GM21786 (cell line): ENCODE measurements at regions not wholly inside any gene's neighbourhood (a gene's known extent, or its start where the extent isn't known, plus 50 kb on each side); places are given as distances from the start of the nearest gene placed in this dataset.

ENCODE experiments used
- ATAC-seq: cut with Tn5 transposase; IDR thresholded peaks from one replicate; pipeline ENCODE4 v1.9.1; 2021; ENCODE audit not compliant: unreplicated experiment

DNA sequence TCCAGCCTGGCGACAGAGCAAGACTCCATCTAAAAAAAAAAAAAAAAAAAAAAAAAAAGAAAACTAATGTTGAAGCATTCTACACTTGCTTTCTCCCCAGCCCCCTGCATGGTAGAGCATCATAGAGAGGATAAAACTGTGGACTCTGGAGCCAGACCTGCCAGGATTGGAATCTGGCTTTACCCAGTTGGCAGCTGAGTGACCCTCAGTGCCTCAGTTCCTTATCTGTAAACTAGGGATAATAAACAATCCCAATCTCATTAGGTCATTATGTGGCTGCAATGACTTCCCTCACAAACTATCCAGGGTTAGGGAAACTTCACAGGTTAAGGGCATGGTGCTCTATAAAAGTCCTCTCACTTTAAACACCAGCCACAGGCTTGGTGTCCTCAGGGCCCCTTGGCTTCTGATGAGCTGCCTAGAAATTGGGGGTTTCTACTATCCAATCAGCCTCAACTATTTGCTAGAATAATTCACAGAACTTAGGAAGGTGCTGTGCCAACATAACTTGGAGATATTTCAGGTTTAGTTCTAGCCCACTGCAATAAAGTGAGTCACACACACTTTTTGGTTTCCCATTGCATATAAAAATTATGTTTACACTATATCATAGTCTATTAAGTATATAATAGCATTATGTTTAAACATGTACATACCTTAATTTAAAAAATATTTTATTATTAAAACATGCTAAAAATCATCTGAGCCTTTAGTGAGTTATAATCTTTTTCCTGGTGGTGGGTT is 180.5 kb upstream of the B3GALT2 start:
- no peak for ATAC-seq

DNA sequence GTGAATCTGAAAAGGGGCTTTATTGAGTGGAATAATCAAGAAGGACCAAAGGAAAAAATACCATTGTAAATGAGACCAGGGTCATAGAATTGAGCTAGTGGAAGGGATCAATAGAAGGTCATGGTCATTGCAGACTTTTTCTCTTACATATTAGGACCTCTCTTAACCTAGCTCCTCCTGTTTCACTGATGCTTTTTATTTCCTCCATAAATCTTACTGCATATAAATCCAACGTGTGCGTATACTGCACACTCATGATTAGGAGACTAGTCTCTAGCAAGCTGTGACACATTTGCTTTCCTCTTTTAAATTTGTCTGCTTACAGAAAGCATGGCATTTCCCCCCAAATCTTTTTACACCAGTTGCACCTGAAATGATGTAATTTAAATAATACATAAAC is 179.6 kb upstream of the B3GALT2 start:
- ATAC-seq, result no peak

DNA sequence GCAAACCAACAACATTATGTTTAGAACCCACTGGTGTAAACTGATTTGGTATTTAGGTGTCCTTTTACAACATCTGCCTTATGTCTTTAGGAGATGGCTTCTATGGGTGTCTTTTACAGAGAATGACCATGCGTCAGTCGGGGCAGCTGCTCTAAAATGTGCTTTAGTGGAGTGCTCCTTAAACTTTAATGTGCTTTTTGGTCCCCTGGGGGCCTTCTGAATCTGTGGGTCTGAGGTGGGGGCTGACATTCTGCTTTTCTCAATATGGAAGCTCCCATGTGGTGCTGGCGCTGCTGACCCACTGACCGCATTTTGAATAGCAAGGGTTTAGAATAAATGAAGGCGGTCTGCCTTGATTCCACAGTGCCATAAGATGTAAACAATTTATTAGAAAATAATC is 173.2 kb upstream of the B3GALT2 start:
- no peak for ATAC-seq

DNA sequence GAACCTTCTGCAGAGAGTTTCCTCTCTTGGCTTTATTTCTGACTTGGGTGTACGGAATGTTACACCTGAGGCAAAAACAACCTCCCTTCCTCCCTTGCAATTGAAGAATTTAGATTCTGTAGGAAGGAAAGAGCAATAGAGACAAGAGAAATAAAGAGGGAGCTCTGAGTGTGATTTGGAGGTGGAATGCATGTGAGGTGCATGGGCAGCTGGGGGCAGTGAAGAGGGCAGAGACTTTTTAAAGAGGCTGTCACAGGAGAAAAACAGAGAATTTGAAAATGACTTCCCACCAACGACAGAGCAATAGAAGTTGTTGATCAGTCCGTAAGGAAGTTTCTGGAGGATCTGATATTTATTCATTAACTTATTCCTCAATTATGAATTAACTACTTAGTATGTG is 172.0 kb upstream of the B3GALT2 start:
- no peak for ATAC-seq

DNA sequence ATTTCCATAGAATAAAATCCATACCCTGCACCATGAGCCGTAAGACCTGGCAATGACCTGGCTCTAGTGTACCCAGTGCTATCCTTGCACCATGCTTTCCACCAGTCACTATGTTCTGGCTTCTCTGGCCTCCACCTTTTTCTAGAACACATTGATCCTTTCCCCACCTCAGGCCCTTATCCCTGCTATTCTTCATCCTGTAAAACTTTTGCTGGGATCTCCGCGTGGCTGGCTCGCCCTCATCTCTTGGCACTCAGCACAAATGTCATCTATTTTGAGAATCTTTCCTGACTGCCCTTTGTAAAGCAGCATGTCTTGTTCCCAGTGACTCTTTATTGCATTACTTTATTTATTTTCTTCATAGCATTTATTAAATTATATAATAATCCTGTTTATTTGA is 169.8 kb upstream of the B3GALT2 start:
- no peak for ATAC-seq

DNA sequence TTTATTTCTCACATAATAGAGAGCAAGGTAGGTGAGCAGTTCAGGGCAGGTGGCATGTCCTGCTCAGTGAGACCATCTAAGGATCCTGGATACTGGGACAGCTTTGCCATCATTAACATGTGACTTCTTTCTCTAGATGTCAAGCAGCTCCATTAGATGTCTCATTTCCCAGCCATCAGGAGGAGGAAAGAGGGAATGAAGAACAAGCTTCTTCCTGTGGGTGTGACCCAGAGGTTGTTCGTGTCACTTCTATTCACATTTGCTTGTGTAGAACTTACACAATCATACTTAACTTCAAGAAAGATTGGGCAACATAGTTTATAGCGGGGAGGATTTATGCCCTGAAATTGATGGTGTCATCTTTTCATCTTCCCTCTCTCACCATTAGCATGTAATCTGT is 169.2 kb upstream of the B3GALT2 start:
- ATAC-seq, result no peak

DNA sequence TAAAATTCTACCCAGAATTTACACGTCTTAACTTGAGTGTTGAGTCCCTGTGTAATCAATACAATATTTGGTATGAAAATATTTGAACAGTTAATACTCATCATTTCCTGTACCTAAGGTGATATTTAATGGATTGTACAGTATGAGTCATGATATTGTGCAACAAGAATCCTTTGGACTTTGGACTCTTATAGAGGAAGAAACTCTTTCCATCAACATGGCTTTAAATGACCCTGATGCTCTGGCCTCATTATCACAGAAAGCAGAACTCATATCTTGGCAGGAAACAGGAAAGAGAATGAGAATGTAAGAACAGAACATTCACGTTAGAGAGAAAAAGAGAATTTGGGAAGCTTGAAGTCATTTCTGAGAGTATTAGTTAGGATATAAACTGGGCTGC is 168.8 kb upstream of the B3GALT2 start:
- ATAC-seq, result no peak

DNA sequence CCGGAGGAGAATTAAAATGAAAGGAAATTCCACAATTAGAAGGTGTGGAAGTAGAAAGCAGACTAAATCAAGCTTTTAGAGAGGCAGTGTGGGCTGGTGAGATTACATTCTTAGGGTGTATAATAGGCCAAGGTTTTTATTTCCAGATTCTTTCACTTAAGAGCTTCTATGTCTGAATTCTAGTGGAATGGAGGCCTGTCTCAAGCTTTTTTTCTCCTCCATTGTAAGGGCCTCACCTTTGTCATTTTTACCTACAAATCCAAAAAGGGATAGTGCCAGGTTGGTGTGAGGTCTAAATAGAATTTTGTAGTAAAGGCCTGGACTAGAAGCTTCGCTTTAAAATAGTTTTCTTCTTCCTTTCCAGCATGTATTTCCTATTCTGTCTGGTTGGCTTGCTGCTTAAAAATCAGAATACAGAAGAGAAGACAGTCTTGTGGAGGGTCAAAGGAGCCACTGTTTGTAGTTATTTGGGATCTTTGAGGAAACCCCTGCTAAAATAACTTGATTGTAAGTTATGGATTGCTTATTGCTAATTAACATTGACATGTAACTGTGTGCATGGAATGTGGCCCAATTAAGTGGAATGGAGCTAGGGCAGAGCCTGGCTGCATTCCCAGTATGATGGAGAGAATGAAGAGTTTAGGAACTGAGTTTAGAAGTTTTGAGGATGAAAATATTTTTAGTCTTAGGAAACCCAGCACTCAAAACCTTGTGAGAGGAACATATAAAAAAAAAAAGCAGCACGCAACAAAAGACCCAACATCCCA is 162.5 kb upstream of the B3GALT2 start:
- no peak for ATAC-seq

DNA sequence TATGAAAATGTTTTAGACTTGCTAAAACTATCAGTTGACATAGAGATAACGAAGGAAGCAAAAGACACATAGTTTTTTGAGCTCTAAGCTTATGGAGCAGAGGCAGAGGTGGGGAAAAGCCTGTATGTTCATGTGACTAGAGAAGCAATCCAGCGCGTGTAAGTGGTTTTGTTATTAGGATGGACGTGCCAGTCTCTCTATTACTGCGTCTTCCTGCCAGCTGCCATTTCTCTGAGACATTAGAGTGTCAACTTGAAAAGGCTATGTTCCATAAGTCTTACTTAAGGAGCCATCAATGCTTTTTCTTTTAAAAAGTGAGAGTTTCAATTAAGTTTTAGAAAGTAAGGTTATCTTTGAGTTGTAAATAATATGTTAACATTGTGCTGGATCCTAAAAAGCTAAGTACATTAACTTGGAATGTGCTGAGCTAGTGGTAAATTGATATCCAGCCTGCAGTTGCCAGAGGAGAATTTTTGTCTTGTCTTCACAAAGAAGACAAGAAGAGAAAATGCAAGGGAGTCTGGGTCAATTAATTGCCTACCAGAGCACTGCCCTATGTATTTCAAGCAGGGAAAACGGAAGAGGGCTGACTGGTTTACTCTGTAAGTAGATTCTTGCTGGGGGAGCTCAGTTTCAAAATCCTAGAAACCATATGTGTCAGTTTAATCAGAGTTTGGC is 161.8 kb upstream of the B3GALT2 start:
- no peak for ATAC-seq

DNA sequence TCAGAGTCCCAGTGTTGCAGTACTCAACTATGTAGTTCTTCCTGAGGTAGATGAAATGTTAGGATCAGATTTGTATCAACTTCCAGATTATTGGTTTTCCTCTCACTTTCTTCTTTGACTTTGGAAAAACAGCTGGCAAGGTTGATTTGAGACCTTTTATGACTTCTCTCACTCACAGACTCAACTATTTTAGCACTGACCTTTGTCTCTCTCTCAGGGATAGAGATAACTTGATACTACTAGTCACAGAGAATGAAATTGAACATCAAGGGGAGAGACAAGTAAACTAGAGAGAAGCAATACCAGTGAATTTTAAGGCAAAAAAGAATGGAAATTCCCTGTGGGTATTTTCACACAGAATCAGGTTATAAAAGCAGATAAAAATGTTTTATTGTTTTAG is 159.7 kb upstream of the B3GALT2 start:
- ATAC-seq, result no peak

DNA sequence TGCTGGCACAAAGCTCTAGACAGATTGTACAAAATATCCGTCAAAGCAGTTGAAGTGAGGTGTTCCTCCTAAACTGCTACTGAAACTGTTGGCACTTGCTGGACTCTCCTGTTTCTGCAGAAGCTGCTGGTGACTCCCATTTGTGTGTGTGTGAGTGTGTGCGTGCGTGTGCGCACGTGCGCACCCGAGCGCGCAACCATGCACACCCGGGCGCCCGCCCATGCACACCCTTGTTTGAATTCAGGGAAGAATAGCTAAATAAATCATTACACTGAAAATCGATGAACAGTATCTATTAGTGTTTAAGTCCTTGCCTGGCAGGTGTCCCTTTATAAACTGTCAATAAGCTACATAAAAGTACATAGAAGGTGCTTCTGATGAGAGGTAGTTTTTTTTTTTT is 156.4 kb upstream of the B3GALT2 start:
- ATAC-seq, result no peak

DNA sequence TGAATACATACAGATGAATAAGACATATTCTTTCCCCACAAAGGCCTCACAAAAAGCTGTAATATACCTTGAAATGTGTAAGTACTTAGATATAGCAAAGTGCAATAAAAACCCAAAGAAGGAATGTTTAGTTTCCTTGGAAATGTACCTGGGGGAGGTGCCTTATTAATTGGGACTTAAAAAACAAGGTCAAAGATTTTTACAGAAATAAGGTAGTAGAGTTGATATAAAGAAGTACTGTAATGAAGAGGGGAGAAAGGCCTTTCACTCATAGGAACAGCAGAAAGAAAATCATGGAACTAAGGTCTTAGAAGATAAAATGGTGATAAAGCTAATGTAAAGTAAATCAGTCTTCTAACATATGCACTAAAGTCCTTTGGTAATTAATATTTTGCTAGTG is 153.9 kb upstream of the B3GALT2 start:
- no peak for ATAC-seq

DNA sequence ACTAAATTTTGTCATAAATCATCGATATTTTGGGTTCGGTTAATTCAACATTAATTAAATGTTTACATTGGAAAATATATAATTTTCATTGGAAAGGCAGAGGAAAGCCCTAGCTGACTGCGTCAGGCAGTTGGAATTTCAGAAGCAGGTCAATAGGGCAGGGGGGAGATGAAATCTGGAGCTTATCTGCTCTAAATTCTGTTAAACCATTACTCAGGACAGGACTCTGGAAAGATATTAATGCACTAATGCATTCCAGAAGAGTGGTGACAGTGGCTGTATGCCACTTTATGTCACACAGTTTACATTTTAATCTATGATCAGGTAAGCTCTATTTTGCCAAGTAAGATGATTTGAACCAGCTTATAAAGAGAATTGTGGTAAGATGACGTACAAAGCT is 153.0 kb upstream of the B3GALT2 start:
- no peak for ATAC-seq

DNA sequence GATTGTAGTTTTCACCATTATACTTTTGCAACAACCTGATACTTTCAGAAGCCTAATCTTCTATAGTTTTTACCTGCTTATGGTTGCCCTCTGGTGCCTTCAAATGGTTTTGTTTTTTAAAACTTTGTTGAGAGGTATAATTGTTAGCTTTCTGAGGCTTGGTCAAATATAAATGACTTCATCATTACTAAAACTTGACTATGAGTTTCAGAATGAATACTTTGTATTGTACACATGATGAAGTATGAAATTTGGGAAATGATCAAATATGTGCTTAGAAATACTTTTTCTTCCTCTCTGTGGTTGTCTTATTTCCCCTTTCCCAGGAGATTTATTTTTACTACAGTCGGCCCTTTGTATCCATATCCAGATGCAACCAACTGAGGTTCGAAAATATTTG is 151.8 kb upstream of the B3GALT2 start:
- peak; percentile 60 for ATAC-seq

DNA sequence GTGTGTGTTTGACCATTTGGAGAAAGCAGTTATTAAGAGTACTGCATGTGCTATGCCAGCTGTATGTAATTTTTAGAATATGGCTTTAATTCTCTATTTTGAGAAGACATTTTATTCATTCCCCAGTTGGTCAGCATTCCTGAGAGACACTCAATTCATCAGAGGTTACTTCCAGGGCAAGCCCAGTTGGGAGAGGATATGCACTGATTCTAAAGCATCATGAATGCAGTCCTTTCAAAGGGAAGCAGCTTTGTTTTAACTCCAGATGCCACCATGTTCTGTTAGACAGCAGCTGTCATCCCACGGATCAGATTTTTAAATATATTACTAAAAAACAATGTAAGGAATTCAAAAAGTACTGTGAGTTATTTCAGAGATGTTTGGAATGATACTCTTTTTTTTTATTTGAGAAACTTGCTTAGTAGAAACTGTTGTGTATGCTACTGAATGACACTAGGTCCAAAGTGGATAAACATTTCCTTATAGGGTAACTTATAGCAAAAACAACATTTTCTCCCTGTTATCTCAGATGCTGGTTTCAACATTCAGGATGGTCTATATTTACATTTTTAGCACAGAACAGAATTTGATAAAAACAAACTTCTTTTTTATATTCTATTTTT is 149.5 kb upstream of the B3GALT2 start:
- ATAC-seq, result no peak

DNA sequence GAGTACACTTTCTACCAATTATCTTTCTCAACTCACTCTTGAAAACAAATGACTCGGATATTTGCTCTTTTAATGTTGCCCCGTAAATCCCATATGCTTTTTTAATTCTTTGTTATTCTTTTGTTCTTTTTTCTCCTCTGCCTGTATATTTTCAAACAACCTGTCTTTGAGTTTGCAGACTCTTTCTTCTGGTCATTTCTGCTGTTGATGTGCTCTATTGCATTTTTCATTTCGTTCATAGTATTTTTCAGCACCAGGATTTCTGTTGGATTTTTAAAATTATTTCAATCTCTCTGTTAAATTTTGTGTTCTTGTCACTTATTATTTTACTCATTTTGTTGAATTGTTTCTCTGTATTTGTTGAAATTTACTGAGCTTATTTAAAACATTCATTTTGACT is 146.8 kb upstream of the B3GALT2 start:
- ATAC-seq, result no peak

DNA sequence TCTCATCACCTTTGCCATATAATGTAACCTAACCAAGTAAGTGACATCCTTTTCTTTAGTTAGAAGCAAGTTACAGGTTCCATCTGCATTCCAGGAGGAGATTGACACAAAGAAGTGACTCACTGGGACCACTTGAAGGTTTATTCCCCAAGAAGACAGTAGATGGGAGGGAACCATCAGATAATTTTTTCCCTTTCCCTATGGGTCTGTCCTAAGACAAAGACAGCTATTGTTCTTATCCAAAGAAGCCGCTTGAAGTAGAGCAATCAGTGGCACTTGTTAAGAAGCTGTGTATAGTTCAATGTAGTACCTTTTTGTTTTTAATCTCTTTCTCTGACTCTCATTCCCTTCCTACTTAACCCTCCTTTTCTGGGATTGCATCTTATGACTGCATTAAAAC is 139.9 kb upstream of the B3GALT2 start:
- no peak for ATAC-seq

DNA sequence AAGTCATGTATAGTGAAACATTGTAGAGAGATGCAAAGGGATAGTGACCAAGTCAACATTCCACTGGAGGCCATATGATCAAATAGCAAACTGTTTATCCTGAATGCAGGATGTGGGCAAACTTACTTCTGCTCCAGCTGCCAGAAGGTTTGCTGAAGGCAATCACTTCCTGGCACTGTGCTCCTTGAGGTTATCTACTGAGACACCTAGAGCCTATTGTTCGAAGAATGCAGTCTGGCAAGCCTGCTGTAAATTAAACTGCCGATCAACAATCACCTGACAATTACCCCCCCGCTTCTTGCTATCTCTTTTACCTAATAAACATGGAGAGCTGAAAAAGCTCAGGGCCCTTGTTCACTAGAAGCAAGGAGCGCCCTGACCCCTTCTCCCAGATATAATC is 139.4 kb upstream of the B3GALT2 start:
- no peak for ATAC-seq

DNA sequence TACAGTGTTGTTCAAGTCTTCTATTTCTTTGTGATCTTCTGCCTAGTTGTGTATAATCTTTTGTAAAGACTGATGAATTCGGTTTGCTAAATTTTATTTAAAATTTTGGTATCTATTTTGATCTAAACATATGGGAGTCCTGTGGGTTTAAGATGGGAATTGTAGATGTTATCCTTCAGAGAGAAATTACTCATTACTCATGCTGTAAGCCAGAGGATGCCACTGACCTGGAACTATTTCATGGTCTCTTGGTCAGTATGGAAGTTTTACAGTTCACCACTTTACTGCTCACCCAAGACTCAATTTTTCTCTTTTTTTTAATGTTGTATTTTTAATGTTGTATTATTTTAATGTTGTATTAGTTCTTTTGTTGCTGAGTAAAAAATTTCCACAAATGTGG is 138.6 kb upstream of the B3GALT2 start:
- ATAC-seq, result no peak

DNA sequence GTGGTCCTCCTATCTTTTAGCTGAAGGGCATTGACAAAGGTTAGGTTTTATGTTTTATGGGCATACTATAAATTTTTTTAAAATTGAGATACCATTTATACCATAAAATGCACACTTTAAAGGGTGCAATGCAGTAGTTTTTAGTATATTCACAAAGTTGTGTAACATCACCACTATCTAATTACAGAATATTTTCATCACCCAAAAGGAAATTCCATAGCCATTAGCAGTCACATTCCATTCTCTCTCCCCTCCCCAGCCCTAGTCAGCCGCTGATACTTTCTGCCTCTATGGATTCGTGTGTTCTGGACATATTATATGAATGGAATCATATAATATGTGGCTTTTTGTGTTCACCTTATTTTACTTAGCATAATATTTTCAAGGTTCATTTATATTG is 135.8 kb upstream of the B3GALT2 start:
- ATAC-seq, result no peak

DNA sequence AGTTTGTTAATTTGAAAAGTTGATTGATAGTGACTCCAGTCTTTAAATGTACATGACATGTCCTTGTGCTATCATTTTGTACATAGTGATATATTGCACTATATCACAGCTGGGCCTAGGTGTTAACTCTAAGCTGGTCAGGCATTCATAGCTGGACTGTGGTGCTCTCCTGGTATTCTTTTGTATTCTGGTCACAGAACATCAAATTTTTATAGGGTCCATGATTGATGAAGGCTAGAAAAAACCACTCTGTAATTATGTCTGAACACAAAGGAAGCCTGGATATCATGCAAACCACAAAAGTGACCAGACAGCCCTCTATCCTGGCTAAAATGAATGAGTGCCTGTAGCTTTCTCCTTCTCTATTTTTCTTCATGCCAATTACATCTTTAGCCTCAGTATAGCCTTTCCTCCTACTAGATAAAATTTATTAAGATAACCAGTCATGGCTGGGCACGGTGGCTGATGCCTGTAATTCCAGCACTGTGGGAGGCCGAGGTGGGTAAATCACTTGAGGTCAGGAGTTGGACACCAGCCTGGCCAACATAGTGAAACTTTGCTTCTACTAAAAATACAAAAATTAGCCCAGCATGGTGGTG is 134.9 kb upstream of the B3GALT2 start:
- ATAC-seq, result no peak
